ENCODE measurements at regions not wholly inside any gene's neighbourhood (a gene's known extent, or its start where the extent isn't known, plus 50 kb on each side); places are given as distances from the start of the nearest gene placed in this dataset.

DNA sequence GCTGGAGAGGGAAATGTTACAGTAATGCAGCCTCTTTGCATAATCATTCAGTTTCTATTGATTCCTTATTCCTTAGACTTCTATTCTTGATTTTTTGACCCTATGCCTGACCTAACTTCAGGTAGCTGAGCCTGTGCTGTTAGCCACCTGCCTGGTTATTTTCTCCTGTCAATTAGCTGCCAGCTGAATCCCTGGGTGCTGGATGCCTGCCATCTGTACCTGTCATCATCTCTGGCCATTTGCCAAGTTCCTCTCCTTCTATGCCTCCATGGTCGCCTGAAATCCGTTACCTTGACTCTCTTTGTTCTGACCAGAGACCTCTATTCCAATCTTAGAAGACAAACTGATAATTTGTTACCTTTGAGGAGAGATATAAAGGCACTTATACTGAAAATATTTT, 178.3 kb downstream of the CAVIN4 start:
- H3K27ac ChIP-seq, result no peak overlapping the region
- TF ChIP-seq, protein P1, sequence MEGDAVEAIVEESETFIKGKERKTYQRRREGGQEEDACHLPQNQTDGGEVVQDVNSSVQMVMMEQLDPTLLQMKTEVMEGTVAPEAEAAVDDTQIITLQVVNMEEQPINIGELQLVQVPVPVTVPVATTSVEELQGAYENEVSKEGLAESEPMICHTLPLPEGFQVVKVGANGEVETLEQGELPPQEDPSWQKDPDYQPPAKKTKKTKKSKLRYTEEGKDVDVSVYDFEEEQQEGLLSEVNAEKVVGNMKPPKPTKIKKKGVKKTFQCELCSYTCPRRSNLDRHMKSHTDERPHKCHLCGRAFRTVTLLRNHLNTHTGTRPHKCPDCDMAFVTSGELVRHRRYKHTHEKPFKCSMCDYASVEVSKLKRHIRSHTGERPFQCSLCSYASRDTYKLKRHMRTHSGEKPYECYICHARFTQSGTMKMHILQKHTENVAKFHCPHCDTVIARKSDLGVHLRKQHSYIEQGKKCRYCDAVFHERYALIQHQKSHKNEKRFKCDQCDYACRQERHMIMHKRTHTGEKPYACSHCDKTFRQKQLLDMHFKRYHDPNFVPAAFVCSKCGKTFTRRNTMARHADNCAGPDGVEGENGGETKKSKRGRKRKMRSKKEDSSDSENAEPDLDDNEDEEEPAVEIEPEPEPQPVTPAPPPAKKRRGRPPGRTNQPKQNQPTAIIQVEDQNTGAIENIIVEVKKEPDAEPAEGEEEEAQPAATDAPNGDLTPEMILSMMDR (IDR thresholded peaks at IDR 0.05), result no peak
- H3K4me3 ChIP-seq, result no peak overlapping the region
- H3K9me3 ChIP-seq, result no peaks in the 10 kb centered on the region
- no peaks in the 10 kb centered on the region for H3K4me1 ChIP-seq
- H3K27me3 ChIP-seq, result no peaks in the 10 kb centered on the region
- H3K36me3 ChIP-seq, result no peaks in the 10 kb centered on the region
- DNase-seq, result no peak

DNA sequence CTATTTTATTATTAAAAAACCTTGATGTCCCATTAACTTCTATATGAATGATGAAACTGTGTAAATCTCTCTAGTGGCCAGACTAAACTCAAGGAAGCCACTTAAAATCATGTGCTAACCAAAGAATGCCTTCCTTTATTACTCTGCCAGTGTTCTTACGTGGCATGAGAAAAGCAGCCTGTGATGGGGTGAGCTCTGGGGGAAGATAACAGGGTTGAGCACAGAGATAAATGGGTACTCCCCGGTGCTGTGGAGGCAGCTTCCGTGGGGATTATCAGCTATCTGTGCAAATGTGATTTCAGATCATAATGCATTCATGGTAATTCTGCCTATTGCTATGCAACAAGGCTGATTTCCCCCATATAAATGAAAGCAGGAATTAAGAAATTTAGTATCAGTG, 181.3 kb downstream of the CAVIN4 start:
- Histone ChIP-seq H3K27ac (no peak overlapping the region), H3K4me3 (no peak overlapping the region), H3K27me3 (no peaks in the 10 kb centered on the region), H3K36me3 (no peaks in the 10 kb centered on the region), H3K4me1 (no peaks in the 10 kb centered on the region), H3K9me3 (no peaks in the 10 kb centered on the region)
- no peak for DNase-seq
- TF ChIP-seq, protein P1 (IDR thresholded peaks at IDR 0.05), result no peak
- TF ChIP-seq POLR2A (IDR thresholded peaks at IDR 0.05), result no peak

DNA sequence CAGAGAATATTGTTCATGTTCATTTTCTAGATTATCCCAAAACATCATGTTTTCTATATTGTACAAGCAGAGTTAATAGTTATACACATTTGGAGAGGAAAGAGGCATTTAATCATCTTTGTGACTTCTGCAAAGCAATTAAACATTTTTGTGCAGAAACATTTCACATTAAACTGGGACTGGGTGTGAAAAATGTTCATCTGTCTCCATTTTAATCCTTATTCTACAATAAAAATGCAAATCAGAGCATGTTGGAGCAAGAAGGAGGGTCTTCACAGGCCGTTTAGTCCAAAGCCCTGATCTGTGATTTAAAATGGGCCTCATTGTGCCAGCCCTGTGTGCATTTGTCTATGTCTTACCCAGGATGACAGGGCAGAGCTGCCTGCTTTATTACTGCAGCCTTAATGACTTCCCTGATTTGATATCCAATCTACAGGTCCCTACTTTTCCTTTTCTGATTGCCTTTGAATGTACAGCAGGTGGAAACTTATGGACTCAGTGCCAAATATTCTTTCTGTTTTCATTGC, 183.5 kb downstream of the CAVIN4 start:
- Histone ChIP-seq H3K9me3 (no peaks in the 10 kb centered on the region), H3K36me3 (no peaks in the 10 kb centered on the region), H3K4me1 (no peaks in the 10 kb centered on the region), H3K4me3 (no peak overlapping the region), H3K27ac (no peak overlapping the region), H3K27me3 (no peaks in the 10 kb centered on the region)
- no peak for DNase-seq
- TF ChIP-seq, protein P1 (IDR thresholded peaks at IDR 0.05), result no peak
- no peak for TF ChIP-seq POLR2A (IDR thresholded peaks at IDR 0.05)

DNA sequence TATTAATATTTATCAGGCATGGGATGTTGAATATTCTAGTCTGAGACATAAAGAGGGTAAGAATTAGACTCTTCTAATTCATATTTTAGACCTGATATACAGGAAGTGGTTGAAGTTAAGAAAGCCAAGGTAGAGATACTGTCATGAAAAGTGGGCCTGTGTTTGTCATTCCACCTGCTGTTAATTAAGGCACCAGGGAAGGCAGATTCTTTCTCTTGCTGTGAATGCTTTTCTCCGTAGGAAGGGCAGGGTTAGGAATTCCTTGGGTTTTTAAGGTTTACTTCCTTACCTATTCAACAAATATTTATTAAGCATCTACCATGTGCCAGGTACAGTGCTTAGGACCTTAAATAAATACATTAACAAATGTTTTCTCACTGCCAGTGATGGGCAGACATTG, 196.4 kb downstream of the CAVIN4 start:
- Histone ChIP-seq H3K4me1 (no peaks in the 10 kb centered on the region), H3K27ac (no peak overlapping the region), H3K36me3 (no peaks in the 10 kb centered on the region), H3K9me3 (no peaks in the 10 kb centered on the region), H3K27me3 (no peaks in the 10 kb centered on the region), H3K4me3 (no peak overlapping the region)
- TF ChIP-seq, protein P1 (IDR thresholded peaks at IDR 0.05), result no peak
- no peak for TF ChIP-seq POLR2A (IDR thresholded peaks at IDR 0.05)
- no peak for DNase-seq

DNA sequence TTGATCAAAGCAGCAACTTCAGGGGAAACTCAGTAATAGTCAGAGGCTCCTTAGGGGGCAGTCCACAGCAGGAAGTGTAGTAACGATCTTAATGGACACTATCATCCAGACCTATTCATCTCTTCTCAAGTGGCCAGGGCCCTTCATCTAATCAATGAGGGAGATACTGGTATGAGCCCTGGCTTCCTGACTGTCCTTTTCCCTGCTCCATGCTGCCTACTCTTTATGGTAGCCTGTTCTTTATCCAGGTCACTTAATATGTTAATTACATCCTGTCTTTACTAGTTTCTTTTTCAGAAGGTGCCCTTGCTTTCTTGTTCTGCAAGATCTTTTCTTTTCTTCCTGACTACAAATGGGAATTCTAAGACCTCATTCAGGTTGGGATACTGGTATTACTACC, 197.1 kb downstream of the CAVIN4 start:
- Histone ChIP-seq H3K4me1 (no peaks in the 10 kb centered on the region), H3K27ac (no peak overlapping the region), H3K36me3 (no peaks in the 10 kb centered on the region), H3K4me3 (no peak overlapping the region), H3K9me3 (no peaks in the 10 kb centered on the region), H3K27me3 (no peaks in the 10 kb centered on the region)
- TF ChIP-seq POLR2A (IDR thresholded peaks at IDR 0.05), result no peak
- TF ChIP-seq, protein P1 (IDR thresholded peaks at IDR 0.05), result no peak
- no peak for DNase-seq

DNA sequence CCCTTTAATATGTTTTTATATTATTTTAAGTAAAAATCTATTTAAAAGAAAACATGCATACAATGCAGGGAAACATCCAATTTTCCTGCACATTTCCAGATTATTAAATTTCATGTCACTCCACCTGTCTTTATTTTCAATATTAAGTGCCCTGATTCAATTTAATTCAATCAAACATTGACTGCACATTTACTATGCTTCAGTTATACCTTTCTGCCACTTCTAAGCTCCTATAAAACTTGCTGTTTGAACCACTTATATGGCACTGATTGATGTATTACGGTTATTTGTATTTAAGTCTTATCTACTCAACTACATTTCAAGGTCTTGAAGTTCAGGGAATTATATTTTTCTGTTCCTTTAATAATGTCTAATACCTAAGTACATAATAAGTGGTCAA, 198.0 kb downstream of the CAVIN4 start:
- Histone ChIP-seq H3K4me3 (no peak overlapping the region), H3K27ac (no peak overlapping the region), H3K27me3 (no peaks in the 10 kb centered on the region), H3K4me1 (no peaks in the 10 kb centered on the region), H3K36me3 (no peaks in the 10 kb centered on the region), H3K9me3 (no peaks in the 10 kb centered on the region)
- no peak for DNase-seq
- TF ChIP-seq POLR2A (IDR thresholded peaks at IDR 0.05), result no peak
- TF ChIP-seq, protein P1 (IDR thresholded peaks at IDR 0.05), result no peak

All from Peyer's patch (tissue), 4 donors.